ENCODE measurements at regions not wholly inside any gene's neighbourhood (a gene's known extent, or its start where the extent isn't known, plus 50 kb on each side); places are given as distances from the start of the nearest gene placed in this dataset.
"Not testable (repeated sequence)": the region's sequence is repeated elsewhere in the genome, so short reads cannot be mapped to it uniquely, and the experiment has no call there.

DNA sequence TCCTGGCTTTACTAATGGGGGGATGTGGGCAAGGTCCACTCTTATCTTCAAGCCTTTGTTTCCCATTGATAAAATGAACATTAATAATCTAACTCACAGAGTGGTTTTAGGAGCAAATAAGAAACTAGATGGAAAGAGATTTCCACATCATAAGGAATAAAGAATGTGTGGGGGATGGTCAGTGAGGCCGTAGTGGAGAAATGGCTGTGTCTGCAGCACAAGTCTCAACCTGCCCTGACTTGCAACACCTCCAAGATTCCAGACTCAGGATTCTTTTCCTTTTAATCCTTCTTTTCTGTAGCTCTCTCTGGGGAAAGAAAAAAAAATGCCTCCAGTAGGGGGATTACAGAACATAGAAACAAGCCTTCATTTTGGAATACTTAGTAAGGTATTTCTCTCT is 124.2 kb upstream of the MEX3C start:
- in situ Hi-C loops (cut with HindIII; ENCODE audit: low sequenced_read_pairs), result no loop called here
- DNase-seq (ENCODE audit: low spot score), result no peak

DNA sequence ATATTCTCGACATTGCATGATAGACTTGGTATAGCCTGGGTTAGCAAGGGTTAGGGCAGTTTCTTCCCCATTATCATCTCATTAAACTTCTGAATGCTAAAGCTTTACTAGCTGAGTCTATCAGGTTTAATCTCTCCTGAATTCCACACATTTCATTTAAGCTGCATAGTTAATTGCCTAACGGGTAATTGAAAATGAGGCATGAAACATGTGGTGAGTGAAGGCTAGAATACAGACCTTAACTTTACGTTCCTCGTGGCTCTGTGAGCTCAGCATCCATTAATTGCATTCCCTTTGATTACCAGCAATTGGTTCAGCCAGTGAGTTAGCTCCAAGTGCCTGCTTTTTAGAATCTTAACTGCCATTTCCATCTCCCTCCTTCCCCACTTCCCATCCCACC is 126.5 kb upstream of the MEX3C start:
- in situ Hi-C loops (cut with HindIII; ENCODE audit: low sequenced_read_pairs), result no loop called here
- DNase-seq (ENCODE audit: low spot score), result no peak

DNA sequence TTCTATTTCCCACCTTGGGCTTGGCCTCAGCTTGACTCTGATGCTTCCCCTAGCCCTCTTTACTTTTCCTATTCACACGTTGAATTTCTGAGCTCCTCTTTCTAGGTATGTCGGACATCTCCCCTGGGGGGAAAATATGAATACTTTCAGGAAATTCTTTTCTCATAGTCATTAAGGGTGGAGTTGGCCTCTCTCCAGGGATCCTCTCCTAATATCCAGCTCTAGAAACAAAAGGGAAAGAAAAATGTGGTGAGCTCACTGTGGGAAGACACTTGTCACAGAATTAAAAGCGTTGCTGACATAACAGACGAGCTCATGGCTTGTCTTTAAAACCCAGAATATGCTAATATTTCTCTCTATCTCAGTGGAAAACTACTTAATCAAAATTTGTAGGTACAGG is 132.7 kb upstream of the MEX3C start:
- in situ Hi-C loops (cut with HindIII; ENCODE audit: low sequenced_read_pairs), result no loop called here
- DNase-seq (ENCODE audit: low spot score), result no peak

DNA sequence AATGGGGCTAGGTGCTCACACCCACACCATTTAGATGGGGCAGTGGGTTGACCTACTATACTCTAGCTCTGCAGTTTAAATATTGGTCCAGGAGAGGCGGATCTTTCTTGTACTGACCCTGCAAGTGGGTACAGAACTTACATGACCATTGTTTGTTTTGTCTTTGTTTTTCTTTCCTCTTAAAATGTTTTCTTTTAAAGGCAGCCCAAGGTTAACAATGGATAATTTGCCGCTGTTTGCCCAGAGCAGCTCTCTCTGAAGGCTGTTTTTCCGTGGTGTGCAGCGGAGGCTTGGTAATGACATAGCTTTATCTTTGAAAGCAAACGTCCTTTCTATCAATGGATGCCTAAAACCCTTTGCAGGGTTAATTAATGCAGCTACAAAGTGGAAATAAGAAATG is 133.3 kb upstream of the MEX3C start:
- in situ Hi-C loops (cut with HindIII; ENCODE audit: low sequenced_read_pairs), result no loop called here

DNA sequence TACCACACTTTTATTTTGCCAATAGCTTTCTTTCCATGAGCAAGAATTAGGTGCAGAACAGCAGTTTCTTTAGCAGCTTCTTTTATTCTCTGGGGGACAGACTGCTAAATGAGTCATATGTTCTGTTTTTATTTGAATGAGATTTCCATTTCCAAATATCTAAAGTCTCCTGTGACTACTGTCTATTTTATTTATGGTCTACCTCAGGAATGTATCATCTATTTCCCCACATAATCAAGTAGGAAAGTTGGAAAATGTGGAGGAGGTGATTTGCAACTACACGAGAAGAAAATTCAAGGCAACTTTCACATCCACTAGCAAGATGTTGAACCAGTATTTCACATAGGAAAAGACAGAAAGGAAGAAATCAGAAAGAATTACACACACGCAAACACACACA is 139.9 kb upstream of the MEX3C start:
- in situ Hi-C loops (cut with HindIII; ENCODE audit: low sequenced_read_pairs), result no loop called here
- no peak for DNase-seq (ENCODE audit: low spot score)

More for the DNA sequence above, 133.3 kb upstream of the MEX3C start:
- DNase-seq (ENCODE audit: low spot score), result no peak

DNA sequence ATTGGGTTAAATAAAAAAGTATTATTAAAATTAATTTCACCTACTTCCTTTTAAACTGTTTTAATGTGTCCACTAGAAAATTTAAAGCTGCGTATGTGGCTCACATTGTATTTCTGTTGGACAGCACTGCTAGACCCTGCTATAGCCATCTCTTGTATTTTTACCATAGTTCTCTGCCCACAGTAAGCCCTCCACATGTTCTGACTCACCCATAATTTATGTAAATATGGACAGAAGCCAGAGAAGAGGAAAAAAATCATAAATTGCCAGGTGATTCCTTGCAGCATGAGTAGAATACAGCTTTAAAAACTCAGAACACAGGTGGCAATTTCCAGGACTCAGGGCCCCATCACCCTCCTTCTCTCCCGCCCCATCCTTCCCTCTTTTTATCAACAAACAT is 142.4 kb upstream of the MEX3C start:
- in situ Hi-C loops (cut with HindIII; ENCODE audit: low sequenced_read_pairs), result no loop called here
- DNase-seq (ENCODE audit: low spot score), result no peak

DNA sequence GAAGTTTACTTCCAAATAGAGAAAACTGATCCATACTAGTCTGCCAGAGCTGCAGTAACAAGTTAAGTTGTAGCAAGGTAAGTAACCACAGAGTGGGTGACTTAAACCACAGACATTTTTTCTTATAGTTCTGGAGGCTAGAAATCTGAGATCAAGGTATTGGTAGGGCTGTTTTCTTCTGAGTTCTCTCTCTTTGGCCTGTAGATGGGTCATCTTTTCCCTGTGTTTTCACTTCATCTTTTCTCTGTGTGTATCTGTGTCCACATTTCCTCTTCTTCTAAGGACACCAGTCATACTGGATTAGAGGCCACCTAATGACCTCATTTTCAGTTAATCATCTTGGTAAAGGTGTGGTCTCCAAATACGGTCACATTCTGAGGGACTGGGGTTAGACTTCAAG is 142.9 kb upstream of the MEX3C start:
- in situ Hi-C loops (cut with HindIII; ENCODE audit: low sequenced_read_pairs), result no loop called here
- DNase-seq (ENCODE audit: low spot score), result no peak

DNA sequence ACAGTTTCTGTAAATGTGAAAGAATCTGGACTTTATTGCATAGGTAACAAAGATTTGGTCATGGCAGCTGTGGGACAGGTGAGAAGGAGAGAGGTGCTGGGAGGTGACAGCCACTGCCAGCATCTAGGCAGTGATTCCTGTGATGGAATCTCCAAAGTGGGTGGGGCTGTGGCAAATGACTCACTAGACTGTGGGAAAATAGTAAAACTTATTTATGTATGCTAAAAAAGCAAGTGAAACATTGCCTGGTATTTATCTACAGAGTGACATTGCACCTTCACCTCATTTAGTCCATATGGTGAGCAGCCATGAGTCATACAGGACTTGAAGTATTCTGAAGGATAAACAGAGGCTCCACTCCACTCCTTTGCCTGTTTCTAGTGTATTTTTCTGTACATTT is 145.3 kb upstream of the MEX3C start:
- no peak for DNase-seq (ENCODE audit: low spot score)
- in situ Hi-C loops (cut with HindIII; ENCODE audit: low sequenced_read_pairs), result no loop called here

DNA sequence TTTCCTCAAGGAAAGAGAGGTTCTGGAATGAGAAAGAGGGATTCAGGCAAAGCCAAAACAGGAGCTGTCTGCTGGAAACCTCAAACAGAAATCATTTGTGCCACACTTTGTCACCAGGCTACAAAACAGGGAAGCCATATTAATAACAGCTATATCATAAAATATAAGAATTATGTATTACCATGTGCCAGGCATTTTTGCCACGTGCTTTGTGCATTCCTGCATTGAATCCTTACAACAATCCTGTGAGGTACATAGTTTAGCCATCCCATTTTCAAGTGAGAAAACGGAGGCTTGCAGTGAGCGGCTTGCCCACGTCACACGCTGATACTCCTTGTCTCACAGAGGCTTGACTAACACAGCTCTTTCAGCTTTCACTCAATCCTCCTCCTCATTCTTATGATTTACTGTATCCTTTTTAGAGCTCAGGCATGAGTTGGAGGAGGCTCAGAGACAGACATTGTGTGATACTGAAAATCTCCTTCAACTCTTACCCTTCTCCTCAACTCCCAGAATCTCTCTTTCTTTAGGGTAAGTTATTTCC is 148.4 kb upstream of the MEX3C start:
- no peak for DNase-seq (ENCODE audit: low spot score)
- in situ Hi-C loops (cut with HindIII; ENCODE audit: low sequenced_read_pairs), result no loop called here

DNA sequence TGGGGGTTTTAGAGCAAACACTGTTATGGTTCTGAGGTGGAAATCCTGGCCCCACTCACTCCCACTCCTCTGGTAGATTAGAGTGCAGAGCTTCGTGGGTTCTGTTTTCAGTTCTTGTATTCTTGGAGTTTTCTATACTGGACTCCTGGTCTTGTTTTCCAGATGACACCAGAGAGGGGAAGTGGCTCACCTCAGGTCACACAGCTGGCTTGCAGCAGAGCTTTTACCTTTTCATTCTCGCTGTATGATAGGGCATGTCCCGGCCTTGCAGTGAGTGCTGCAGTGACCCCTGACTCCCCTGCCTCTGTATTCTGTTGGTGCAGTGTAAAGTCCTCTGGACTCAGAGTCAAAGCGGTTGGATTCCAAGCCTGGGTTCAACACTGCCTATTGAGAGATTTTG is 148.9 kb upstream of the MEX3C start:
- DNase-seq (ENCODE audit: low spot score), result no peak
- in situ Hi-C loops (cut with HindIII; ENCODE audit: low sequenced_read_pairs), result no loop called here

DNA sequence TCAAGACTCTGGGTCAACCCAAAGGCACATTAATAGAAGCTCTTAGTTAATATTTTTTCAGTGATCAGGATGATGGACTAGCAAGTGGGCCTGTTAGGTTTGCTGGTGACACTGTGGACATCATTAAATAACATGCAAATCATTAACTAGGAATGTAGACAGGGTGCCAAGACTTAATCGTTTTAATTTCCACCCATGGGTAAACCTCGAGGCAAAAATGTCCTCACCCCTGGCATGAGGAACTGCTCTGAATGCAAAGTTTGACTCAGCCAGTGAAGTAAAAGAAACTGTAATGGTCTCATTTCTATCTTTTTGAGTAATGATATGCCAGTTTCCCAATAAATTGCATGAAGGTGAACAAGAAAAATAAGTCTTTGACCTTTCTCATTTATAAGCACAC is 152.6 kb upstream of the MEX3C start:
- DNase-seq (ENCODE audit: low spot score), result no peak
- in situ Hi-C loops (cut with HindIII; ENCODE audit: low sequenced_read_pairs), result no loop called here

DNA sequence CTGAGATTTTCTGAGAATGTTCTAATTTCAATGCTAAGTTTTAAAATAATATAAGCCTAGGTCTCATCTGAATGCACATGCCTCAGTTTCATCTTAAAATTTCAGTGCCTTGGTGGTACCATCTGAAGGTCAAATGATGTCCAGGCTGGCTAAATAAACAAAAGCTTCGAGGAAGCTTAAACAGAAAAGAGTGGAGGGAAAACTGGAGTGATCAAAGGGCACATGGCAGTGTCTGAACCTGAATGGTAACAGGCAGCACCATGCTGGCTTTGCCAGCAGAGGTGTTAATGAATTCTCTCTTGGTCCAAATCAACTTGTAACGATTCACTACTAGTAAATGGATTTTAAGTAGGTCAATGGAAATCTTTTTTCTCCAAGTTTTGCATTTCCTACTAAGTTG is 158.4 kb upstream of the MEX3C start:
- in situ Hi-C loops (cut with HindIII; ENCODE audit: low sequenced_read_pairs), result no loop called here
- DNase-seq (ENCODE audit: low spot score), result no peak

DNA sequence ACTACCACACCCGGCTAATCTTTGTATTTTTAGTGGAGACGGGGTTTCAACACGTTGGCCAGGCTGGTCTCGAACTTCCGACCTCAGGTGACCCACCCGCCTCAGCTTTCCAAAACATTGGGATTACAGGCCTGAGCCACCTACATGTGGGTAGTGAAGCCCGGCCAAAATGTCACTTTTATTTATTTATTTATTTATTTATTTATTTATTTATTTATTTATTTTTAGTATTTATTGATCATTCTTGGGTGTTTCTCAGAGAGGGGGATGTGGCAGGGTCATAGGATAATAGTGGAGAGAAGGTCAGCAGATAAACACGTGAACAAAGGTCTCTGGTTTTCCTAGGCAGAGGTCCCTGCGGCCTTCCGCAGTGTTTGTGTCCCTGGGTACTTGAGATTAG is 162.8 kb upstream of the MEX3C start:
- in situ Hi-C loops (cut with HindIII; ENCODE audit: low sequenced_read_pairs), result not testable (repeated sequence)

DNA sequence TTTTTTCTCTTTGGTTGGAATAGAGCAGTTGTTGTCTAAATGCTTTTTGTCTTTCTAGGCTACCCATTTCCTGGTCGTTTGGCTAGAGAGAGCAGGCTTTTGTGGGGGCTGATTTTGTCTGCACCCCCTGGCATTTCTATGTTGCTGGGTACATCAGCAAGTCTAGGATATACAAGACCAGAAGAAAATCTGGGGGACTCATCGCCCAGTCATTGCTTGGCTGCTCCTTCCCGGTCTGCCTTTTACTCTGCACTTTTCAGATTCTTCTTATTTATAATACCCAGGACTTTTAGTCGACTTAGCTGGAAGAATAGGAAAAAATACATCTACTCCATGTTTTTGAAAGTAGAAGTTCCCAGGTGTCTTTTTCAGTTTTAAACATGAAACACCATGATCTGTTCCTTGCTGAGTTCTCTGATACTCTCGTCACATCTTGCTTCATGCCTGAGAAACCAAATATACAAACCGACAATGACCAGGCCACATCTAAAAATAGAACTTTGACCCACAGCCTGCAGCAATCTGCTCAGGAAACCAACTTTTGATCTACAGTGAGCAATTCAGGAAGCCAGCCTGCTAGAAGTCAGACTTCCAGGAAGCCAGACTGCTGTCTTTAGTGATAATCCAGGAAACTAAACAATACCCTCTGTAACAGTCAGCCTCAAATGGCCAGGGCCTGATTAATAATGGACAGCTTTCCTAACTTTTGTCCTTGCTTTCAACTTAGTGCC is 163.8 kb upstream of the MEX3C start:
- no peak for DNase-seq (ENCODE audit: low spot score)
- in situ Hi-C loops (cut with HindIII; ENCODE audit: low sequenced_read_pairs), result no loop called here

More for the DNA sequence above, 162.8 kb upstream of the MEX3C start:
- not testable (repeated sequence) for DNase-seq (ENCODE audit: low spot score)

DNA sequence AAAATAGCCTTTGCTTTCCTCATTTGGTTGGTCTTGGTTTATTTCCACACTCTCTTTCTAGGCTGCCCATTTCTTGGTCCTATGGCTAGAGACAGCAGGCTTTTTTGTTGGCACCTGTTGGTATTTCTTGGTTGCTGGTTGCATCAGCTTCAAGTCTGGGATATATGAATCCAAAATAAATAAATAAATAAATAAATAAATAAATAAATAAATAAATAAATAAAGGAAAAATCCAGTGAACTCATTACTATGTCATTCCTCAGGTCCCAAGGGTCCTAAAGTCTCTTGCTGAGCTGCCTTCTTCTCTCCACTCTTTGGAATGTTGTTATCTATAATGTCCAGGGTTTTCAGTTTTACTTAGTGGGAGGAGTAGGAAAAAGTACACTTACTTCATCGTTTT is 165.9 kb upstream of the MEX3C start:
- in situ Hi-C loops (cut with HindIII; ENCODE audit: low sequenced_read_pairs), result no loop called here
- DNase-seq (ENCODE audit: low spot score), result no peak

DNA sequence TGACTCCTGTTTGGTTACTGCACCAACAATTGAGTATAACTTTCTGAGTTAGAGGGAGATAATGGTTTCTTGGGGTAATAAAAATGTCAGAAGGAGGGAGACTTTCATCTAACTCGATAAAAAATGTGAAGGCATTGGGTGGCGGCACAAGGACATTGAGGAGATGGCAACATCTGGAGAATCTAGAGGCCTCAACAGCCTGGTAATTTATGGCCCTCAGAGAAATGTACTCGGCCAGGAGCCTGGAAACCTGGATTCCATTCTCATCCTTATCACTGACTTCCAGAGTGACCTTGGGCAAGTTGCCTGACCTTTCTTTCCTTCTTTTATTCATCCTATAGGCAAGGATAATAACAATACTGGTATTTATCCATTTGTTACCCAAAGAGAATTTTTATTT is 173.5 kb upstream of the MEX3C start:
- in situ Hi-C loops (cut with HindIII; ENCODE audit: low sequenced_read_pairs), result no loop called here
- no peak for DNase-seq (ENCODE audit: low spot score)

DNA sequence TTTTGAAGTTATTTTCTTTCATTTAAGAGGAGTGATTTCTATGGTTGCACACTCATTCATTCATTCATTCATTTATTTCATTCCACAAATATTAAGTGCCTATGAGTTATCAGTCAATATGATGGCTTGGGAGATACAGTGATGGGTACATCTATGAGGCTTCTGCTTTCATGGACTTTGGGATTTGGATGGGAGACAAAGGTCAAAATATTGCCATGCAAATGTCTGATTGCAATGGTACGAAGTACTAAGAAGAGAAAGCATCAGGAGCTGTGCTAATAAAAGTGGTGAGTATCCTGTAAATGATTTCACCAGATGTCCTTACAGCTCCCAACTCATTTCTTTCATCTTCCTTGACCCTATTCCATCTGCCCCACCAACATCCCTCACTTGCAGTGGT is 174.4 kb upstream of the MEX3C start:
- no peak for DNase-seq (ENCODE audit: low spot score)
- in situ Hi-C loops (cut with HindIII; ENCODE audit: low sequenced_read_pairs), result no loop called here

DNA sequence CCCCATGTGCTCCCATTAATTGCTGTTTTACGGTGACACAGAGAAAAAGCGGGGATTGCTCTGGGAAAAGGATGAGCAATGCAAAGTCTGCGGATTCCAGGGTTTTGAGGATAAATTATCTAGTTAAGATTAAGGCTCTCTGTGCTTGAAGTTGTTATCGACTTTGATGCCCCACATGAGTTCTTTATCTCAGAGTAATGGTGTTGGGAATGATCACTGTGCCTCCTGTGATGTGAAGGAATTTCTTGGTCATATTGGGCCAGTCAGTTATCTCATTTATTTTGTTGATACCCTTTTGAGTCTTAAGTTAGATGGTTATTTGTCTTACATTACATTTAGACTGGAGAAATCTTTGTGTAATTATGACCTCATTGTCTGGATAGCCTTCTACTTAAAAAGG is 184.6 kb upstream of the MEX3C start:
- in situ Hi-C loops (cut with HindIII; ENCODE audit: low sequenced_read_pairs), result no loop called here
- no peak for DNase-seq (ENCODE audit: low spot score)

DNA sequence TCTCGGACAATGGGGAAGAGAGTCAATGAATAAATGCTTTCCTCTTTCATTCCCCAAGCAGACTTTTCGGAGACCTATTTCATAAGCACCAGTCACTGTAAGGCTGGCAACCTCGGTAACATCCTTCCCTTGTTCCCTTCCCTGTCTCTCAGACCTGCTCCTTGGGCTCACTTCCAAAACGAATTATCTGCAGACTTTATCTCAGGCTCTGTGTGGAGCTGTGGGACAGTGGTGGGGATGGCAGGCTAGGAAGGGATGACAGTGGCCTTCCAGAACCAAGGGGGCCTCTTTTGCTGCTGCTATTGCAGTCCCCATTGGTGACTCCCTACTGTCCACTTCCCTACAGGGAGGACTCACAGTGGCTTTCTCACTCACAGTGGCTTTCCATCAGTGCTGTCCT is 185.6 kb upstream of the MEX3C start:
- DNase-seq (ENCODE audit: low spot score), result no peak
- in situ Hi-C loops (cut with HindIII; ENCODE audit: low sequenced_read_pairs), result no loop called here

DNA sequence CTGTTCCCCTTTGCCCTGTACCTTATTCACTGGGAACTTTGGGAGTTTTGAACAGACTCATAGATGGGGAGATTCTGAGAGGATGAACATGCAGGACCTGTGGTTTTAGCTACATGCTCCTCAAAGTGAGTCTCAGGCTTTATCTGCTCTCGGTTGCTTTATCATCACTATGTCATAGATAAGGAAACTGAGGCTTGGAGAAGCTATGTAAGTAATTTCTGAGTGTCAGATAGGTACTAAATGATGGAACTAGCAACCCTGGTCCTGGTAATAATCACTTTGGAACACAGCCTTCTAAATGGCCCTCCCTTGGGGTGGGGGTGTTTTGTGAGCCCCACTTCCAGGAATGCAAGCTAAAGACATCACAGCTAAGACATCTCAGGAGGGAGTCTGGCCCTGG is 186.2 kb upstream of the MEX3C start:
- in situ Hi-C loops (cut with HindIII; ENCODE audit: low sequenced_read_pairs), result no loop called here
- DNase-seq (ENCODE audit: low spot score), result no peak

DNA sequence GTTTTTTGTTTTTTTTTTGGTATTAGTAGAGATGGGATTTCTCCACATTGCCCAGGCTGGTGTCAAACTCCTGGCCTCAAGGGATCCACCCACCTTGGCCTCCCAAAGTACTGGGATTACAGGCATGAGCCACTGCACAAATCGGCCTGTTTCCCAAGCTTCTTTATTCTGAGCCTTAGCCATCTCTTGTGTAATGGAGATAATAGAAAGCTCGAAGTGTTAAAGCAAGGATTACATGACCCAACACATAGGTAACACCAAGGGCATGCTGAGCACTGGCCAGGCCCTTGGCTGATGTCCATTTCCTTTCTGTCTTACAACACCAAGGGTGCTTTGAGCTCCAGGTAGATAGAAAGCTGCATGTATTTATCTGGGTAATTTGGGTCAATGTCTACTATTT is 187.8 kb upstream of the MEX3C start:
- no peak for DNase-seq (ENCODE audit: low spot score)
- in situ Hi-C loops (cut with HindIII; ENCODE audit: low sequenced_read_pairs), result no loop called here

All from G401 (cell line).